H1 (cell line): ENCODE measurements at regions not wholly inside any gene's neighbourhood (a gene's known extent, or its start where the extent isn't known, plus 50 kb on each side); places are given as distances from the start of the nearest gene placed in this dataset.

Source experiments
- CTCF ChIA-PET: fragments of 300-600 bp; sonication (Branson Sonifier 250); formaldehyde crosslinking; loops from one replicate; lab custom pipeline; 2021; ENCODE audit not compliant: partially characterized antibody; lab: Charles Lee
- POLR2A ChIA-PET: fragments of 300-600 bp; sonication (Branson Sonifier 250); formaldehyde crosslinking; loops from one replicate; lab custom pipeline; 2021; ENCODE audit warnings: inconsistent platforms; ENCODE audit not compliant: partially characterized antibody; lab: Charles Lee
- DNase-seq, 2 experiments: peaks; one replicate each; pipeline versions ENCODE4 v3.0.0 to v3.0.0-alpha.2; 2010 to 2022; ENCODE audit warnings: low spot score in 2 of 2, low read depth in 1 of 2, mixed read lengths in 1 of 2
- FAIRE-seq: peaks from 2 replicates; lab custom pipeline; 2011; peaks lifted over from hg19 to GRCh38; lab: Jason Lieb, UNC
- H2AFZ ChIP-seq: 2 replicates; pipeline ENCODE4 v1.8.1; 2012; ENCODE audit warnings: low read length, inconsistent platforms
- H2AK5ac ChIP-seq: 2 replicates; pipeline ENCODE4 v1.6.1; 2013; ENCODE audit warnings: low read depth, low read length
- H2BK120ac ChIP-seq: replicated peaks from 2 replicates; pipeline ENCODE3; 2013; ENCODE audit warnings: low read depth, low read length, inconsistent platforms
- H2BK12ac ChIP-seq: 2 replicates; pipeline ENCODE4 v1.6.1; 2013; ENCODE audit warnings: low read depth, low read length
- H2BK15ac ChIP-seq: 2 replicates; pipeline ENCODE4 v1.6.1; 2013; ENCODE audit warnings: low read length
- H2BK20ac ChIP-seq: 2 replicates; pipeline ENCODE4 v1.6.1; 2013; ENCODE audit warnings: low read length
- H2BK5ac ChIP-seq: 2 replicates; pipeline ENCODE4 v1.6.1; 2013; ENCODE audit warnings: low read depth, low read length
- H3K14ac ChIP-seq: 2 replicates; pipeline ENCODE4 v1.6.1; 2013; ENCODE audit warnings: inconsistent platforms; ENCODE audit not compliant: insufficient read length
- H3K18ac ChIP-seq: 2 replicates; pipeline ENCODE4 v1.6.1; 2013; ENCODE audit warnings: low read length; ENCODE audit errors: extremely low read depth
- H3K23ac ChIP-seq: 2 replicates; pipeline ENCODE4 v1.6.1; 2013; ENCODE audit warnings: inconsistent platforms; ENCODE audit not compliant: insufficient read length
- H3K23me2 ChIP-seq: 2 replicates; pipeline ENCODE4 v1.6.1; 2013; ENCODE audit warnings: low read depth, low read length
- H3K27ac ChIP-seq: 2 replicates; pipeline ENCODE4 v1.6.1; 2011; ENCODE audit warnings: low read depth, low read length, inconsistent platforms
- H3K27me3 ChIP-seq, 4 experiments: replicated peaks in 1 of 4; 1 replicate in 1 of 4; 2 replicates in 3 of 4; pipeline versions ENCODE4 v1.6.1 to v1.8.1; 2011 to 2013; ENCODE audit warnings: low read length in 3 of 4, mild to moderate bottlenecking in 3 of 4, inconsistent platforms in 2 of 4, mixed read lengths in 2 of 4, moderate library complexity in 1 of 4; ENCODE audit not compliant: control insufficient read depth in 3 of 4, insufficient read depth in 3 of 4; ENCODE audit errors: extremely low read depth in 1 of 4
- H3K36me3 ChIP-seq, 4 experiments: 2 replicates each; pipeline versions ENCODE4 v1.6.1 to v1.8.1; 2011 to 2013; ENCODE audit warnings: mild to moderate bottlenecking in 4 of 4, low read length in 3 of 4, moderate library complexity in 2 of 4, control low read depth in 1 of 4, inconsistent platforms in 1 of 4; ENCODE audit not compliant: insufficient read depth in 4 of 4, control insufficient read depth in 2 of 4
- H3K4ac ChIP-seq: replicated peaks from 2 replicates; pipeline ENCODE3; 2013; ENCODE audit warnings: low read length, low read depth, mixed read lengths, inconsistent platforms; ENCODE audit not compliant: insufficient read length
- H3K4me1 ChIP-seq, 4 experiments: replicated peaks in 1 of 4; 1 replicate in 1 of 4; 2 replicates in 3 of 4; pipeline versions ENCODE4 v1.6.1 to v1.8.1; 2011 to 2013; ENCODE audit warnings: low read length in 3 of 4, inconsistent platforms in 2 of 4, mixed read lengths in 1 of 4; ENCODE audit not compliant: insufficient read depth in 4 of 4, control insufficient read depth in 3 of 4
- H3K4me2 ChIP-seq, 2 experiments: 2 replicates each; pipeline versions ENCODE4 v1.6.1 to v1.8.1; 2011 to 2013; ENCODE audit warnings: low read depth in 2 of 2, low read length in 2 of 2, control low read depth in 1 of 2, inconsistent platforms in 1 of 2, mild to moderate bottlenecking in 1 of 2; ENCODE audit not compliant: insufficient read depth in 1 of 2
- H3K4me3 ChIP-seq, 4 experiments: fragments of 200-600, 300-600 bp in 1 of 4; sonication (generic), shearing (Covaris generic), sonication (Bioruptor Twin) in 1 of 4; 2 replicates each; pipeline versions ENCODE4 v1.5.1 to v1.8.1; 2011 to 2016; ENCODE audit warnings: low read length in 4 of 4, low read depth in 3 of 4, control low read depth in 2 of 4, inconsistent platforms in 2 of 4, mild to moderate bottlenecking in 2 of 4, mixed read lengths in 1 of 4, moderate library complexity in 1 of 4; ENCODE audit not compliant: insufficient read depth in 2 of 4; ENCODE audit errors: extremely low read depth in 1 of 4
- H3K56ac ChIP-seq: replicated peaks from 2 replicates; pipeline ENCODE3; 2013; ENCODE audit warnings: low read depth, mild to moderate bottlenecking, mixed read lengths, low read length, inconsistent platforms; ENCODE audit not compliant: insufficient read length
- H3K79me1 ChIP-seq: 2 replicates; pipeline ENCODE4 v1.6.1; 2013; ENCODE audit warnings: low read depth, low read length, control low read depth
- H3K79me2 ChIP-seq, 2 experiments: 2 replicates each; pipeline versions ENCODE4 v1.6.1 to v1.8.1; 2012 to 2013; ENCODE audit warnings: low read length in 2 of 2, mild to moderate bottlenecking in 2 of 2, inconsistent platforms in 1 of 2; ENCODE audit not compliant: insufficient read depth in 2 of 2, control insufficient read depth in 1 of 2
- H3K9ac ChIP-seq, 4 experiments: replicated peaks in 1 of 4; 1 replicate in 1 of 4; 2 replicates in 3 of 4; pipeline versions ENCODE4 v1.6.1 to v1.8.1; 2011 to 2013; ENCODE audit warnings: low read depth in 3 of 4, low read length in 3 of 4, control low read depth in 2 of 4, mild to moderate bottlenecking in 2 of 4, moderate library complexity in 2 of 4, inconsistent platforms in 1 of 4; ENCODE audit errors: extremely low read depth in 1 of 4
- H3K9me3 ChIP-seq, 2 experiments: 2 replicates each; pipeline versions ENCODE4 v1.6.1 to v1.8.1; 2012 to 2013; ENCODE audit warnings: mild to moderate bottlenecking in 2 of 2, moderate library complexity in 2 of 2, control low read depth in 1 of 2, inconsistent platforms in 1 of 2, low read depth in 1 of 2, low read length in 1 of 2, mixed read lengths in 1 of 2; ENCODE audit not compliant: insufficient read depth in 2 of 2
- H4K20me1 ChIP-seq, 2 experiments: replicated peaks in 1 of 2; 2 replicates each; pipeline versions ENCODE3 to v1.8.1; 2011 to 2013; ENCODE audit warnings: inconsistent platforms in 2 of 2, low read length in 2 of 2, mild to moderate bottlenecking in 1 of 2; ENCODE audit not compliant: insufficient read depth in 2 of 2, control insufficient read depth in 1 of 2
- H4K5ac ChIP-seq: 2 replicates; pipeline ENCODE4 v1.6.1; 2013; ENCODE audit warnings: low read length, low read depth, mixed read lengths, inconsistent platforms; ENCODE audit not compliant: insufficient read length
- H4K8ac ChIP-seq: 2 replicates; pipeline ENCODE4 v1.8.0; 2013; ENCODE audit warnings: mild to moderate bottlenecking, moderate library complexity, low read length, inconsistent platforms; ENCODE audit not compliant: insufficient read depth; ENCODE audit errors: extremely low read depth
- H4K91ac ChIP-seq: replicated peaks from 2 replicates; pipeline ENCODE3; 2013; ENCODE audit warnings: low read length, mixed read lengths, inconsistent platforms; ENCODE audit not compliant: insufficient read length
- ASH2L ChIP-seq: fragments of 200-600, 300-600 bp; sonication (generic); IDR thresholded peaks from one replicate; pipeline ENCODE4 v1.7.1; 2017; ENCODE audit warnings: low read length
- BCL11A ChIP-seq, 2 experiments: IDR thresholded peaks; one replicate each; pipeline ENCODE4 v1.6.1; 2011; ENCODE audit warnings: low read depth in 2 of 2, low read length in 2 of 2, mild to moderate bottlenecking in 2 of 2
- CBX5 ChIP-seq: fragments of 300-800, 300-1000 bp; sonication (generic); IDR thresholded peaks from 2 replicates; pipeline ENCODE4 v1.7.1; 2016; ENCODE audit warnings: antibody characterized with exemption, low read length, low read depth
- CBX8 ChIP-seq: fragments of 300-800, 300-1000 bp; sonication (generic); IDR thresholded peaks from 2 replicates; pipeline ENCODE4 v1.7.1; 2016; ENCODE audit warnings: low read depth, low read length, borderline replicate concordance
- CHD1 ChIP-seq: IDR thresholded peaks from 2 replicates; pipeline ENCODE4 v1.6.1; 2012; ENCODE audit warnings: low read depth, low read length, improper control_type of control experiment
- JUND ChIP-seq: IDR thresholded peaks from 2 replicates; pipeline ENCODE4 v1.6.1; 2011; ENCODE audit warnings: mild to moderate bottlenecking, improper control_type of control experiment, low read length
- PHF8 ChIP-seq: fragments of 200-600 bp; sonication (generic); conservative IDR thresholded peaks from 2 replicates; pipeline ENCODE4 v1.7.1; 2012; ENCODE audit warnings: low read depth, mild to moderate bottlenecking, inconsistent platforms, low read length, moderate library complexity
- SIX5 ChIP-seq: IDR thresholded peaks from 2 replicates; pipeline ENCODE4 v1.6.1; 2011; ENCODE audit warnings: mild to moderate bottlenecking, low read depth, low read length
- TAF1 ChIP-seq: IDR thresholded peaks from 2 replicates; pipeline ENCODE4 v1.6.1; 2011; ENCODE audit warnings: mild to moderate bottlenecking, low read depth, low read length
- whole genome bisulfite sequencing, 2 experiments: shearing (Covaris generic) in 1 of 2; methylation state at CpG; one replicate each; pipeline versions ENCODE4 v1.1.6 to v1.1.7; 2013 to 2015; ENCODE audit warnings: low lambda C conversion rate in 2 of 2, mixed read lengths in 2 of 2, inconsistent platforms in 1 of 2, low coverage in 1 of 2, missing lambda C conversion rate in 1 of 2; ENCODE audit not compliant: insufficient replicate concordance in 2 of 2, insufficient coverage in 1 of 2, insufficient read length in 1 of 2; ENCODE audit errors: extremely low coverage in 1 of 2, missing lambda C conversion rate in 1 of 2; 5-methylcytosine and 5-hydroxymethylcytosine counted together
- TF ChIP-seq, protein P1 (sequence below): IDR thresholded peaks from 2 replicates; pipeline ENCODE4 v1.6.1; 2012; ENCODE audit warnings: inconsistent platforms

DNA sequence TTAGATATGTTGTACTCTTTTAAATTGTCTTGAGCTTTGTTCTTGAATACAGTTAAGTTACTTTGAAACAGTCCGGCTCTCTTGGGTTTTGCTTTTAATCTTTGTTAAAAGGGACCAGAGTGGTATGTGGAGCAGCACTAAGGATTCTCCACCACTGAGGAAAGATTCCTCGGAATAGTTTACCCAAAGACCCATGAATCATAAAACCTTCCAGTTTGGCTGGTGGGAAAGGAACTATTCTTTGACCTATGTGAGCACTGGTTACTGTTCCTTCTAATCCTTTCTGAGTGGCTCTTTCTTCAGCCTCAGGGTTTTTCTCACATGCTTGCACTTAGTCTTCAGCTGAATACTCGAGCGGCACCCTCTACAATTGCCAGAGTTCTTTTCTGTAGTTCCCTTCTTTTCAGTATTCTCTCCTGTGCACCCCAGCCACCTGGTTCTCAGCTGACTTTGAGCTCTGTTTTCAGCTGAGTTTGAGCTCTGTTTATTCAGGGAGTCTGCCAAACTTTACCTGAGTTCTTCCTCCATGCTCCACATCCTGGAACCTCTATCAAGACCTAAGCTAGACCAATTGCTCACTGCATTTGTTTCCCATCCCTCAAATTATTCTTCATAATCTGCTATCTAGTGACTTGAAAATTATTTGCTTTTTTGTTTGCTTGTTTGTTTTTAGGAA is 253.8 kb upstream of the PLXNA2 start:
- CTCF ChIA-PET = interaction anchor here (0.6 to 6.3 kb wide), 4 partner anchors 14 to 204 kb away, joined by 3 to 22 read pairs (median 4); no protein-coding TSS in a partner anchor
- POLR2A ChIA-PET = no interaction called here
- no peak overlapping the region for H3K4me2 ChIP-seq
- TF ChIP-seq ASH2L (no peak), PHF8 (no peak), CBX5 (no peak), BCL11A (IDR thresholded peaks at IDR 0.05; ENCODE audit: low read depth in 2 of 2, low read length in 2 of 2) (no peak), CHD1 (no peak), TAF1 (no peak), JUND (no peak), CBX8 (no peak), SIX5 (no peak)
- TF ChIP-seq, protein P1, sequence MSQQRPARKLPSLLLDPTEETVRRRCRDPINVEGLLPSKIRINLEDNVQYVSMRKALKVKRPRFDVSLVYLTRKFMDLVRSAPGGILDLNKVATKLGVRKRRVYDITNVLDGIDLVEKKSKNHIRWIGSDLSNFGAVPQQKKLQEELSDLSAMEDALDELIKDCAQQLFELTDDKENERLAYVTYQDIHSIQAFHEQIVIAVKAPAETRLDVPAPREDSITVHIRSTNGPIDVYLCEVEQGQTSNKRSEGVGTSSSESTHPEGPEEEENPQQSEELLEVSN = no peak

More for the DNA sequence above, 253.8 kb upstream of the PLXNA2 start:
- no peak overlapping the region for H4K8ac ChIP-seq
- no peaks in the 10 kb centered on the region for H3K79me1 ChIP-seq
- no peak overlapping the region for H4K5ac ChIP-seq
- H3K4me3 ChIP-seq = no peak overlapping the region
- no peak overlapping the region for H2BK5ac ChIP-seq
- H3K27me3 ChIP-seq = no peaks in the 10 kb centered on the region
- H3K23me2 ChIP-seq = no peaks in the 10 kb centered on the region
- no peak overlapping the region for H4K91ac ChIP-seq
- no peak overlapping the region for H2BK15ac ChIP-seq
- H3K14ac ChIP-seq = no peak overlapping the region
- no peaks in the 10 kb centered on the region for H3K79me2 ChIP-seq
- no peaks in the 10 kb centered on the region for H3K9me3 ChIP-seq
- H3K56ac ChIP-seq = no peak overlapping the region
- no peaks in the 10 kb centered on the region for H3K36me3 ChIP-seq
- H3K9ac ChIP-seq = no peak overlapping the region
- no peak overlapping the region for H3K27ac ChIP-seq
- no peak overlapping the region for H2BK12ac ChIP-seq
- H4K20me1 ChIP-seq = no peaks in the 10 kb centered on the region
- no peak overlapping the region for H2BK120ac ChIP-seq
- DNase-seq (no peak), FAIRE-seq (no peak)
- H3K4ac ChIP-seq = no peak overlapping the region
- no peak overlapping the region for H3K23ac ChIP-seq
- H2BK20ac ChIP-seq = no peak overlapping the region
- WGBS, 2 experiments = 70% methylated on average over 4 of the region's 4 CpGs; no CpG with 5 or more reads in 1 of the 2 experiments
- no peak overlapping the region for H3K18ac ChIP-seq
- H2AFZ ChIP-seq = no peak overlapping the region
- no peak overlapping the region for H2AK5ac ChIP-seq
- no peaks in the 10 kb centered on the region for H3K4me1 ChIP-seq
